ENCODE measurements at regions not wholly inside any gene's neighbourhood (a gene's known extent, or its start where the extent isn't known, plus 50 kb on each side); places are given as distances from the start of the nearest gene placed in this dataset.

DNA sequence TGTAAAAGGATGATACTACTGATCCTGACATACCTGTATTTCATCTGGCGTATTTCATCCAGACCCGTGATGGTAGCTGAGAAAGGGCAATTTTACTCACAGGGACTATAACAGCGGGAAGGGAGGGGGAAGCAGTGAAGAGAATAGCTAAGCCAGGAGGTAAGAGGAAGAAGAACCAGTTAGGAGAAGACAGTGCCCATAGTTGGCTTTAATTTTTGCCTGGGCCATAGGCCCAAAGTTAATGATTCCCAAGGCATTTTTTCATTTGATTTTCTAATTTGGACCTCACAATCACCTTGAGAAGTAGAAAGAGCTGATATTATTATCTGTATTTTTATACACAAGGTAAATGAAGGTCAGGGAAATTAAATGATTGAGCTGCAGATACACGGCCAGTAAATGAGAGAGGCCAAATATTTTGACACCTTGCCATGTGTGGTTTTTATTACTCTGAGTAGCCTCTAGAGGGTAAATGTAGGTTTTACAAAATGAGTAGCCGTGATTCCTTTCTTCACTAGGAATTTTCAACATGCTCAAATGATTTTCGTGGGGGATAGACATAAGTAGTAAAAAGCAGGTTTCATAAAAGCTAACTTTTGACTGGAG, 382.2 kb downstream of the FUT8 start:
- no peak for DNase-seq

DNA sequence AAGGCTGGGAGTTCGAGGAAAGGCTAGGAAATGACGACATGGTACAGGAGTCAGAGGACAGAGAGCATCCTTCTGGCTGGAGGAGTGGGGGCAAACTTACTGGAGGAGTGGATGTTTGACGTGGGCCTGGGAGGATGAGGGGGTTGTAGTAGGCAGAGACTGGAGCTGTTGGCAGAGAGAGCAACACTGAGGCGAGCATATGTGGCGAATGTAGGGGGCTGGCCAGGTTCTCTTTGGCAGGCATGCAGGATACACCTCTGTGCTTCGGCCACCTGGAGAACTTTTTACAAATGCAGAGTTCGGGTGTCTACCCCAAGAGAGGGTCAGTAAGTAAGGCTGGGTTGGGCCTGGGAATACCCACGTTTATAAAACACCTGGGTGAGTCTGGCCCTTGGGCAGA, 385.7 kb downstream of the FUT8 start:
- DNase-seq: no peak

DNA sequence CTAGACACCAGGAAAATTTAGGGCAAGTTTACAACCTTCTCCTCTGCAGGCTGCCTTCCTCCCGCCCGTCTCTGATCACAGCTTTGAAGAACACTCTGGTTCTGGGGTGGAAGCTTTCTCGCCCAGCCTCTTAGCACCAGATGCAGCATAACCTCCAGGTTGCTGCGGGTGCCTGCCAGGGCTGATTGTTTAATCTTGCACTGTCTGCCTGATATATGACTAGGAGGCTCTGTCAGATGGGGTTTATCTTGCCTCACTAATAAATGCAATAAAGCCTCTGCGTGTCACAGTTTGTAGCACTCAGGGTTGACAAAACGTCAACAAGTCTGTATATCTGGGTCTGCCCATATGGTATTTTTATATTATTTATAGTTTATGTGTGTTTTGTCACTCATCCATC, 388.2 kb downstream of the FUT8 start:
- DNase-seq: no peak

DNA sequence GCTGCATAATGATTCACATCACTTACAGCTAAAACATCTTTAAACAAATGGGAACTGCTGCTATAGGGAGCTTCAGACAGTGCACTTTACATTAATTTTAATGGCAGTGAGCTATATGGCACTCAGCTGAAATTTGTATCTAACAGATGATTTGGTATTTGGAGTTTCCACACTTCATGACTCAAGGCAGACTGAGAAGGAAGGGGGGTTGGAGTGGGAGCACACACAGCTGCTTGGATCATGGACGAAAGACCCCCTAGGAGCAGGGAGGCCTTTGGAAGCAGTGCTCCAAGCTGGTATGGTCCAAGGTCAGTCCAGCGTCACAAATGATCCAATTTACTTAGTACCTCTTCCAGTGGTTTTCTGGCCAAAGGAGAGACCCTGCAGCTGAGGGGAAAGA, 389.7 kb downstream of the FUT8 start:
- no peak for DNase-seq

DNA sequence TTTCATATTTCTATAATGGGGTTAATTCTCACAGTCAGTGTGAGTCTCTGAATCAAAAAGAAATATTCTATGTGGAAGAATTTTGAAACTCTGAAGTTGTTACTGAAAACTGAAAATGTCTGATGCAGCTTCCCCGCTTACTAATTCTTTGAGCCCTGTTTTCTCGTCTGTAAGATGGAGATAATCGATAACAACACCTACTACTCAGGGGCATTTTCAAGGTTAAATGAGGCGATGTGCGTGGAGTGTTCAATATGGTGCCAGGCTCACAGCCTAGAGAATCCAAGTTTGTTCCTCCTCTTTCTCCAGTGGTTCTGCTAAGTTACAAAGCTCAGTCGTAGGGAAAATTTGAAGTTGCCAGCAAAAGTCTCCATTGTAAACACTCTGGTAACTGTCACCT, 391.4 kb downstream of the FUT8 start:
- DNase-seq: no peak

DNA sequence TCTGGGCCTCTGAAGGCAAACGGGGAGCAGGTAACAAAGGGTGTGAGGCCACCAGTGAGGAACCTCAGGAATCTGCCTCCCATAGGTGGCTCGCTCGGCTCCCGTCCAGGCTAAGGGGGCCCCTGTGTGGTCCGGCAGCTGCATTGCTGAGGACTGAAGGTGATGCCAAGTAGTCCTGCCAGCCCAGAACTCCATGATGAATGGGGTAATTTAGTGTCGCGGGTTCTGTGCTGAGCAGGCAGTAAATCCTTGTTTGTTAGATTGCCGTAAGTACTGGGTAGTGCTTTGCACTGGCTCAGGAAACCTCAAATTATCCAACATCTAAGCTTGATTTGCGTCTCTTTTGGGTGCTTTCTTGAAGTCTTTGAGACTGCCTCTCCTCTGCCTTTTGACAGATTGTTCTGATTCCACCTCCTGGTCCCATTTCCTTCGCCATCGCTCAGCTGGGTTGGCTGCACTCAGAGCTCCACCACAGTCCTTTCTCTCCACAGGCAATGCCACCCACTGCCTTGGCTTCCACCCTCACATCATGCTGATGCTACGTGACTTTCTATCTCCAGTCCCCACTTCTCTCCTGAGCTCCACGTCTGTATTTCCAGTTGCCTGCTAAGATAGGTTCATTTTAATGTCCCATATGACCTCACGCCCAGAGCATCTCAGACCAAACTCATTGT, 392.0 kb downstream of the FUT8 start:
- no peak for DNase-seq

DNA sequence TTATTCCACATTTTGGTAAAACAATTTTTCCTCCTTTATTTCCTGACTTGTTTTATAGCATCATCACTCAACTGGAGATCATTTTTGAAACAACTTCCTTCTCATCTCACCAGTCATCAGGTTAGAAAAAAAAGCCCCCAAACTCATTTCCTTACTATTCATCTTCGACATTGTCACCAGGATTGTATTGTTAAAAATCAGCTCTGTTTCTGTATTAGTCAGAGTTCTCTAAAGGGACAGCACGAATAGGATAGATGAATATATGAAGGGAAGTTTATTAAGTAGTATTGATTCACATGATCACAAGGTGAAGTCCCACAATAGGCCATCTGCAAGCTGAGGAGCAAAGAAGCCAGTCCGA, 392.6 kb downstream of the FUT8 start:
- no peak for DNase-seq

DNA sequence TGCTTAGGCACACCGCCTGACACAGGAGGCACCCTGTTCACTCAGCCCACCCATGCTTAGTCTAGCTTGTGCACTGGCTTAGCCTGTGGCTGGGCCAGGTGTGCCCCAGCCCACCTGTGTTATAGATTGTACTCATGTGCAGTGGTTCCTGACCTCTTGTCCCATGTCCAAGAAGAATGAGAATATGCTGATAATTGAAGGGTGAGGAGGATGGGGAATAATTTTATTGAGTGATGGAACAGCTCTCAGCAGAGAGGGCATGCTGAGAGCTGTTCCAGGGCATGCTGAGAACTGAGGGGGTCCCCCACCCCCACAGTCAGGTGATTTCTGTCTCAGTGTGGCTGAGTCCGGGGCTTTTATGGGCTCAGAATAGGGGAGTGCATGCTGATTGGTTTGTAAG, 395.9 kb downstream of the FUT8 start:
- DNase-seq: no peak

DNA sequence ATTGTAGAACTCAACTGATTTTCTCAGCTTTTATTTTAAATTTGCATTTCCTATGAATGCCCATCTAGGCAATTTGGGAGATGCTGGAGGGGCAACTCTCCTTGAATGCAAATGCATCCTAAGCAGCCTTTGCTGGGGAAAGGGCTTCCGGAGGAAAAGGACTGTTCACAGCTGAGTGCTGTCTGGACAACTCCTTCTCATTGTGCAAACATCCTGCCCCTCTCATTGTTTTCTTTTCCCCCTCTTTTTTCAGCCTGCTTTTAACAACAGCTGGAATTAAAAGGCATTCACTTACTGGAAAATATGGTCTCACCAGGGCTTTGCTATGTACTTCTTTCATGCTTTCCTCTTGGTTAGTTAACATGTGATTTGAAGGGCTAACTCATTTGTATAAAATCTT, 397.8 kb downstream of the FUT8 start:
- DNase-seq: peak; percentile 20

DNA sequence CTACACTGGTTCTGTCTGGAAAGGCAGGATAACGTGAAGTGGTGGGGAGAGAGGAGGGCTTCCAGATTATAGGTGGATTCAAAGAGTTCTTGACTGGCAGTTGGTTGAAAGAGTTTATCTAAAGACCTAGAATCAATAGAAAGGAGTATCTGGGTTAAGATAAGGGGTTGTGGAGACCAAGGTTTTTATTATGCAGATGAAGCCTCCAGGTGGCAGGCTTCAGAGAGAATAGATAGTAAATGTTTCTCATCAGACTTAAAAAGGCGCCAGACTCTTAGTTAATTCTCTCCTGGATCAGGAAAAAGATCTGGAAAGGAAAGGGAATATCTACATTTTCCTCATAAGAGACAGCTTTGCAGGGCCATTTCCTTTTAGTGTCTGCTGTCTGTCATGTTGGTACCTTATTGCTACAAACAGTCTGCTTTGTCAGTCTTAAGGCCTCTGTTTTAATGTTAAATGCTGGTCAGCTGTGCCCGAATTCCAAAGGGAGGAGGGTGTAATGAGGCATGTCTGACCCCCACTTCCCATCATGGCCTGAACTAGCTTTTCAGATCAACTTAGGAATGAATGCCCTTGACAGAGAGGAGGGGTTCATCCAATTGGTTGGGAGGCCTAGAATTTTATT, 401.3 kb downstream of the FUT8 start:
- no peak for DNase-seq

DNA sequence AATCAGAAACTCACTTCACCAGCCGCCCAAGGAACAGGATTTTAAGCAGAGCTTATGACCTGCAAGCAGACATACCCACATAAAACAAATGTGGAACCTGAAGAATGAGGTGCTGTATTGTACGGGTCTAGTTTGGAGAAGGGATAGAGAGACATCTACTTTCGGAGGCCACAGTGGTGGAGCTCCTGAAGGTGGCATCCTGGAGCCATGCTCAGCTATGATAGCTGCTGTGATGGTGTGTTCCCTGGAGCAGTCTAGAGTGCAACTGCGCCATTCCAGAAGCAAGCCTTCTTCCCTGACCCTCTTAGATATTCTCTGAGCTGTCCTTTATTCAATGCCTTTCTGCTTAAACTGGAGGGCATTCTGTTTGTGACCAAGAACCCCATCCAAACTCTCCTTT, 402.6 kb downstream of the FUT8 start:
- DNase-seq: no peak

DNA sequence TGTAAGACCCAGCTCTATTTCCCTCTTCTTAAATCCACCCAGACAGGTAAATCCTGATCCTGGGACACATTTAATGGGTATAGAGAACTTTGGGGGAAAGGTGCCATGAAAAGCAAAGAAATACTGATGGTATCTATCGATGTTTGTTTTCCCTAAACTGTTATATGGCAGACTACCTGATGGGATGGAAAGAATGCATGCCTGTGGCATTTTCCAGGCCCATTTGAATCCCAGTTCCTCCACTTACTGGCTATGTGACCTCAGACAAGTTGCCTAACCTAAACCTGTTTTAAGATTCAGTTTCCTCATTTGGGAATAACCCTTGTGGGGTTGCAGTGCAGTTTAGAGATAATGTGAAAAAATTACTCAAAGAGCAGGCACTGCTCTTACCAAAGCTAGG, 404.5 kb downstream of the FUT8 start:
- DNase-seq: no peak

DNA sequence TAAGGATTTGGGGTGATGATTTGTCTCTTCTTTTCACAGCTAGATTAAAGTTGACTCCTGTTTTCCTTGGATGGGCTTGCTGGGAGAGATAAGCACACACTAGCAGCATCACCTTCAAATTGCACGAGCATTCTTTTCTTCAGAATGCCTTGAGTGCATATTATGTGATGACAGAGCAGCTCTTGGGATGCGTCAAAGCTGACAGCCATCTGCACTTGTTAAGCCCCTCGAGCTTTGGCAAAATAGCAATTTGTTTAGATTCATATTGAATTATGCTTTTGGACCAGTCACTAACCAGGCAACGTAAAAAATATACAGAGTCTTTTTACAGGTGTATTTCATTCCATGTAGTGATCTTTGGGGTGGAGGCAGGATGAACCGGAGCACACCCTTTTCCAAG, 407.0 kb downstream of the FUT8 start:
- DNase-seq: no peak

DNA sequence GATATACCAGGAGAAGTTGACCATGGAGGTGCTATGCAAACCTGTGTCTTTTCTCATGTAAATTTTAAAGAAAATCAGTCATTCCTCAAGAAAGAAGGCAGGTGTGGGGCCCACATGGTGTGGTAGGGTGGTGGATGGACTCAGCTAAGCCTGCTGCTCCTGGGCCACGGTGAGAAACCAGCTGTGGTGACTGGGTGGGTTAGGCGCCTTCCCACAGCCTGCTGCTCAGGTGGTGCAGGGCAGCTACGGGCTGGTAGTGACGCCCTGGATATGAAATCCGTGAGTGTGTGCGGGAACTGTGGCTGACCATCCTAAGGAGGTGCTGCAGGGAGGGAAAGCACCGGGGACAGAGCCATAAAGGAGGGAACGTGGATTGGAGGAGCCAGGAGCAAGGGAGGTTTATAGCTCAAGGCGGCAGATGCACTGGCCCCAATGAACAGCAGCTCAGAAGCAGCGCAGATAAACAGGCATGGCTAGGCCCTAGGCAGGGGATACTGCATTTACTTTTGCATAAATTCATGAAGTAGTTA, 408.8 kb downstream of the FUT8 start:
- no peak for DNase-seq

DNA sequence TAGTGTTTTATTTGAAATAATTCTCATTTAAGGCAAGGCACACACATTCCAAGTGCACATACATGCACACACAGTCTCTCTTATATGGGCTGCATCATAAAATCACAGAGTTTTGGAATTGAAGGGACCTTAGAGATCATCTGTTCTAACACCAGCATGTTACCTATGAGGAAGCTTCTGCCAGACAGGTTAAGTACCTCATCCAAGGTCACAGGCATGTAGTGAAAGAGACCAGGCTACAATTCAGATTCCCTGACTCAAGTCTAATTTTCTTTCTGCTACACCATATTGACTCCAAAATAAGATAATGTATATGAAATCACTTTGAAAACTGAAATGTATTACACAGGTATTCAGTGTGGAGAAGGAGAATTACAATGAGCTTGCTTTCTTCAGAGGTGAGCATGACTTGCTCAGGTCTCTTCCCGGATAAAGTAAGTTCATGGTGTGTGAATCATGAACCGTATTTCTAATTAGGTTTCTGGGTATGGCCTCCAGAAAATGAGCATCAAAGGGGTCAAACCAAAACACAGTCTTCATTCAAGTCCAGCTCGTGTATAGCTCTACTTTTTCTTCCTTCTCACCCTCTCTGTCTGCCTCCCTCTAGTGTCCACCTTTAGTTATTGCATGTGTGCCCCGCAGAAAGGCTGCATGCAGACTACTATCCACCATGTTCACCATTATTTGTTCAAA, 411.9 kb downstream of the FUT8 start:
- DNase-seq: peak; percentile 83

DNA sequence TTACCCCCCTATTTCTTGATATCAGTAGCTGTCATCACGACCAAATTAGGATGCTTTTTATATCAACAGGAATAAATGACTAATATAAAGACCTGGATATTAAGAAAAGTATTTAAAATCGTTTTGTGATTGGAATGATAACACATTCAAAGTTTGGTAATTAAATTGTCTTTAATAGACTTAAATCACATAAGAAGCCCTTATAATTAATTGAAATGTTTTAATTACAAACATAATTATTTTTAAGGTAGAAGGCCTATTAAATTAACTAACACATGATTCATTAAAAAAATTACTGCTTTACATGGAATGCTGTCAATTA, 412.4 kb downstream of the FUT8 start:
- DNase-seq: no peak

DNA sequence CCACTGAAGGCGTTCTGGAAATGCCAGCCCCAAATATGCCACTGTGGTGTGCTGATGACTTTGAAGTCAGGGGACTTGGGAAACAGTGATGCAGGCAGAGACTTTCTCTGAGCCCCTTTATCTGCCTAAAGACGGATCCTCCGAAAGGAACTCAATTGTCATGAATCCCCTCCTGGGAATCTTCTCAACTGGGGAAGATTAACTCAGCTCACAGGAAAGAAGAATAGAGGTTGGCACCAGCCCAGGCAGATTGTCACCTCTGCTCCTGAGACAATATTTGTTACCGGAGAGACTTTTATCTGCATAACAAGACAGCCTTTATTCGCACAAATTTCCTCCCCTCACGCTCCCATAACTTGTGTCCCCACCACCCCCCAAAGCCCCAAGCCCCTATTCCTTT, 414.4 kb downstream of the FUT8 start:
- no peak for DNase-seq

DNA sequence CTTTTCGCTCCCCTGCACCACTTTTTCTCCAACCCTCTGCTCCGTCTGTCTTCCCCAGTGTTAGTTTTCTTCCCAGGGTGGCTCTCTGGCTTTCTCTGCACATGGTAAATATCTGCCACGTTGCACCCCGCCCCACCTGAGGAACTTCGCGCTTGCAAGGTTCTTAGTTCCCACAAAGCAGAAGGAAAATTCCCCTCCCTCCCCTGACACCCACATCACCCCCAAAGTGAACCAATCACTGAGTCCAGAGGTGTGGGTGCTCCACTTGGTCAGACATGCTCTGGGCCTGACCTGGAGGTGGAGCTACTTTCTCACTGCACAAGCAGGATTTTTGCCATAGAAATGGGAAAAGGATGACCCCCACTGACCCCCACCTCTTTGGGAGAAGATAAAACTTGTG, 415.0 kb downstream of the FUT8 start:
- DNase-seq: no peak

DNA sequence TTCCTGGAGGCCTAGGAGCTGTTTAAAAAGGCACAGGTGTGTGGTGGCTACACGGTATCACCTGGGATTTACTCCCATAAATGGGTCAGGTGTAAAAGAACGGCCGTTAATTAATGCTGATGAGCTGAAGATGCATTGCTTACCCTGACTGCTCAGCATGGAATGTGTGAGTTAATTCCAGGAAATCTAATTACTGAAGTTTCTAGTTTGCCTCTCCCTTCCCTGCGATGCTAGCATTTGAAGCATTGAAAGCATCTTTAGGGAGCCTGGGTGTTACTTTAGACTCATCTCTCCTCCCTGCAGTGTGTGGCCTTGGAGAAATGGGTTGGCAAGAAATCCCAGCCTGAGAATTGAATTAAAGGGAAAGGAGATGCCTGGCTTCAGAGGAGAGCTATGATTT, 415.9 kb downstream of the FUT8 start:
- no peak for DNase-seq

DNA sequence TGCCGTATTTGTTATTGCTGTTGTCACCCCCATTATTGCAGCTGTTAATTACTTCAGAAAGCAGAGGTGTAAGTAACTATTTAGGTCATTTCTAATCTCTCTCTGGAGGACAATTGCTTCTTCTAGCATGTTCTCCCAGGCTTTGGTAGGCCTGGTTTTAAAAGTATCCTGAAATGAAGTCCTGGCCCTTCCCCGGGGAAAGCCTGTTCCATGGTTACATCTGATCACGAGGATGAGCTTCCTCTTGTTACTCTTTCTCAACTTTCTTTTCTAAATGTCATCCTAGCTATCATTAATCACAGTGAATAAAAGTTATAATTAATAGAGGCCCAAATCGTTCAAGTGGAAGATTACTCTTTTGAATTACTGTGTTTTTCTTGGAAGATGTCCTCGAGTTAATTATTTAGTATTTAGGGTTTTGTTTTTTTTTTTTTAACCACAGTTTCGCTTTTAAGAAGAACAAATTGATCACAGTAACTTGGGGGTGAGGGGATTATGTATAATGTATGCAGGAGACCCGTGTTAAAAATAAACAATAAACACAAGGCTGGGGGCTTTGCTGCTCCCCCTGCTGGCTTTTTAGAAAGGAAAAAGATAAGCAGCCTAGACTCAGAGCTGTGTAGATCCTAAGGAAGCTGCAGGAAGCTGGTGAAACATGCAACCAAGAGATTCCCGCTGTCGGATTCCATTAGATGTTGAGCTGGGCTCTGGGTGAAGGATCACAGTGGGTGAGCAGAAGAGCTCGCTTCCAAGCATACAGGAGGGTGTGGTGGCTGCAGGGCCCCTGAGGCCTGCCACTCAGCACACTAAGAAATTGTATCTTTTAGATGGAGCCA, 420.1 kb downstream of the FUT8 start:
- peak; percentile 34 for DNase-seq

DNA sequence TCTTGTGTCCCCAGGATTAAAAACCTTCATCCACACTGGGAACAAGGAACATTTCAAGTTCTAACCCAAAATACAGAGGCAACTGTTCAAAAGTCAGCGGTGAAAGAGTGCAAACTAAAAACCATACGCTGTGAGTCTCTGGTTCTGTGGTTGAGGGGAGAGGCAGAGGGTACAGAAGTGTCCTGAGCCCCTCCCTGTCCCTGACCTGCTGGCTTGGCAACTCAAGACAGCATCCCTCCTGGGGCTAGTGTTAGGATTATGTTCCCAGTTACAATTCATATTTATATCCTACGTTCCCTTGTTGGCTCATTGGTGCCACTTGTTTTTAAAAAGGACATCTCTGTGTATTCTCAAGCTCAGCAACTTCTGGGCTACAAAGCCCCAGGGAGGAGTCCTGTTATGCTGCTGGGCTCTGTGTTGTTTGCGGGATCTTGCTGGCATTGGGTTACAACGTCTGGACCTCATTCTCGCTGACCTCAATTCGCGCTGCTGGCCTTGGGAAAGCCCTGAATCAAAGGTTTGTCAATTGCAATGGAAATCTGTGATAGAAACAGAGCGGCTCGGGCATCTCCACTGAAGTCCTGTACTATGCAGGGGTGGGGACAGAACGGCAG, 420.8 kb downstream of the FUT8 start:
- no peak for DNase-seq

DNA sequence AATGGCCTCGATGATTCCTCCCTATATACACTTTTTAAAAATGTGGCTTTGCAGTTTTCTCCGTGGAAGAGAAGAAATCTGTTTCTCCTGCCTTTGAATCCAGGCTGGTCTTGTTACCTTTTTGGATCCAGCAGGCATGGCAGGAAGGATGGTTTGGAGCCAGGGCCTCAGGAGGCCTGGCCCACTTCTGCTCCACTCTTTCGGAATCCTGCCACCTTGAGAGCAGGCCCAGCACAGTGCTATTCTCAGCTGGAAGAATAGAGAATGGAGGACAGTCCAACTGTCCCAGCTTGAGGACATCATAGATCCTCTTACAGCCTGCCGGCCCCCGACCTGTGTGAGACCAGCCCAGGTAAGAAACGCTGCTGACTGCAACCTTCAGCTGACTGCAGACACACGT, 421.5 kb downstream of the FUT8 start:
- no peak for DNase-seq

DNA sequence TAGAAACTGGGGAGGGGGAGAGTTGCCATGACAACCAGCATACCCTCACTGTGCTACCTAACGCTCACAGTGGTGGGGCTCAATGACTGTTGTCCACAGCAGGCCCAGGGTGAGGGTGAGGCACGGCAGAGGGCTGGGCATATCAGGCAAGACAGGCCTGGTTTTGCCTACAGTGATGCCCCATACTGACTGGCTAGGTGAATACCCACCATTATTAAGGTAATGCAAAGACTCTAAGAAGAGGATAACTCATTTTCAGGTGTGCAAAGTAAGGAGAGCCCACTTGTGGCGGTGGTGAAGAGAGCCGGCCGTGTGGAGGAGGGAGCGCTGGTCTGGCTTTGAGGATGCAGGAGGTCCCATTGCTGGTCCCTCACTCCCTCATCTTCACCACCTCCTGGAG, 422.3 kb downstream of the FUT8 start:
- DNase-seq: no peak
